DND-41 (cell line): ENCODE measurements at regions not wholly inside any gene's neighbourhood (a gene's known extent, or its start where the extent isn't known, plus 50 kb on each side); places are given as distances from the start of the nearest gene placed in this dataset.

Experiments used
- ATAC-seq: fragments of 200-7000 bp; cut with Tn5 transposase; 3 replicates; pipeline ENCODE4 v1.9.1; 2021; ENCODE audit warnings: low read depth; ENCODE audit not compliant: insufficient read depth
- DNase-seq: peaks from one replicate; pipeline ENCODE4 v3.0.0-alpha.2; 2020
- H2AFZ ChIP-seq: 2 replicates; pipeline ENCODE4 v1.6.0; 2012; ENCODE audit warnings: low read depth, low read length
- H3K27ac ChIP-seq: 2 replicates; pipeline ENCODE4 v1.5.1; 2012; ENCODE audit warnings: low read length, inconsistent platforms
- H3K27me3 ChIP-seq: fragments of 200-600 bp; sonication (generic); 2 replicates; pipeline ENCODE4 v1.6.0; 2012; ENCODE audit warnings: low read length, mild to moderate bottlenecking, inconsistent platforms; ENCODE audit not compliant: insufficient read depth, poor library complexity
- H3K36me3 ChIP-seq: 2 replicates; pipeline ENCODE4 v1.5.1; 2012; ENCODE audit warnings: low read length, inconsistent platforms; ENCODE audit not compliant: insufficient read depth
- H3K4me1 ChIP-seq: 2 replicates; pipeline ENCODE4 v1.5.1; 2012; ENCODE audit warnings: mild to moderate bottlenecking, low read length; ENCODE audit not compliant: insufficient read depth
- H3K4me2 ChIP-seq: 2 replicates; pipeline ENCODE4 v1.6.0; 2012; ENCODE audit warnings: mild to moderate bottlenecking, moderate library complexity, low read length, inconsistent platforms; ENCODE audit not compliant: insufficient read depth
- H3K4me3 ChIP-seq, 2 experiments: fragments of 200-600 bp in 1 of 2; shearing (Covaris generic) in 1 of 2; 2 replicates each; pipeline ENCODE4 v1.5.1; 2012 to 2016; ENCODE audit warnings: inconsistent platforms in 2 of 2, low read length in 2 of 2, mild to moderate bottlenecking in 2 of 2, low read depth in 1 of 2, moderate library complexity in 1 of 2
- H3K79me2 ChIP-seq: 2 replicates; pipeline ENCODE4 v1.6.0; 2012; ENCODE audit warnings: low read length, inconsistent platforms; ENCODE audit not compliant: insufficient read depth
- H3K9ac ChIP-seq: 2 replicates; pipeline ENCODE4 v1.6.0; 2012; ENCODE audit warnings: low read depth, mild to moderate bottlenecking, inconsistent platforms, low read length, moderate library complexity
- H3K9me3 ChIP-seq: 2 replicates; pipeline ENCODE4 v1.5.1; 2012; ENCODE audit warnings: low read length, moderate library complexity, mild to moderate bottlenecking, inconsistent platforms; ENCODE audit not compliant: insufficient read depth, severe bottlenecking
- H4K20me1 ChIP-seq: 2 replicates; pipeline ENCODE4 v1.6.0; 2012; ENCODE audit warnings: low read length; ENCODE audit not compliant: insufficient read depth
- EZH2 ChIP-seq: IDR thresholded peaks from 3 replicates; pipeline ENCODE4 v1.6.1; 2012; ENCODE audit warnings: borderline replicate concordance, low read depth, mild to moderate bottlenecking, moderate library complexity, low read length, inconsistent platforms; ENCODE audit not compliant: severe bottlenecking
- TF ChIP-seq, protein P1 (sequence below): IDR thresholded peaks from 2 replicates; pipeline ENCODE4 v1.5.1; 2012; ENCODE audit warnings: borderline replicate concordance, low read length, moderate library complexity, mild to moderate bottlenecking; ENCODE audit not compliant: poor library complexity, severe bottlenecking; ENCODE audit errors: extremely low read depth

DNA sequence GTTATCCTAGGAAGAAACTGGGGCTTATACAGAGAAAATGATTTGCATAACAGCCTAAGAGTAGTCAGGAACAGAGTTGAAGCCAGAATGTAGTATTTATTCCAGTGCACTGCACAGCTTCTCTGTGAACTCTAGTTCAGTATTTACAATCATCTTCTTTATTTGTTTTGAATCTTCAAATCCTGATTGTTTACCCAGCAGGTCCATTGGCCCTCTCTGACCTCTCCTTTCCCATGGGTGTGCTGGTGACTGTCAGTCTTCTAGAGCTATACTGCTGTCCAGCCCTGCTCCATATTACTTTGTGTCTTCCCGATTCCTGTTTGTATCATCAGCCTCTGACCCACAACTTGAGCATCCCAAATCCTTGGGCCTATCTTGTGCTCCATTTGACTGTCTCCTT is 301.9 kb upstream of the HS3ST1 start:
- Histone ChIP-seq H3K27me3 (no peaks in the 10 kb centered on the region), H3K27ac (no peak overlapping the region), H3K9me3 (no peaks in the 10 kb centered on the region), H3K4me2 (no peak overlapping the region), H3K36me3 (no peaks in the 10 kb centered on the region), H4K20me1 (no peaks in the 10 kb centered on the region), H3K9ac (no peak overlapping the region), H3K79me2 (no peaks in the 10 kb centered on the region), H2AFZ (no peak overlapping the region), H3K4me3 (no peak overlapping the region), H3K4me1 (no peaks in the 10 kb centered on the region)
- DNase-seq (no peak), ATAC-seq (no peak)
- TF ChIP-seq, protein P1, sequence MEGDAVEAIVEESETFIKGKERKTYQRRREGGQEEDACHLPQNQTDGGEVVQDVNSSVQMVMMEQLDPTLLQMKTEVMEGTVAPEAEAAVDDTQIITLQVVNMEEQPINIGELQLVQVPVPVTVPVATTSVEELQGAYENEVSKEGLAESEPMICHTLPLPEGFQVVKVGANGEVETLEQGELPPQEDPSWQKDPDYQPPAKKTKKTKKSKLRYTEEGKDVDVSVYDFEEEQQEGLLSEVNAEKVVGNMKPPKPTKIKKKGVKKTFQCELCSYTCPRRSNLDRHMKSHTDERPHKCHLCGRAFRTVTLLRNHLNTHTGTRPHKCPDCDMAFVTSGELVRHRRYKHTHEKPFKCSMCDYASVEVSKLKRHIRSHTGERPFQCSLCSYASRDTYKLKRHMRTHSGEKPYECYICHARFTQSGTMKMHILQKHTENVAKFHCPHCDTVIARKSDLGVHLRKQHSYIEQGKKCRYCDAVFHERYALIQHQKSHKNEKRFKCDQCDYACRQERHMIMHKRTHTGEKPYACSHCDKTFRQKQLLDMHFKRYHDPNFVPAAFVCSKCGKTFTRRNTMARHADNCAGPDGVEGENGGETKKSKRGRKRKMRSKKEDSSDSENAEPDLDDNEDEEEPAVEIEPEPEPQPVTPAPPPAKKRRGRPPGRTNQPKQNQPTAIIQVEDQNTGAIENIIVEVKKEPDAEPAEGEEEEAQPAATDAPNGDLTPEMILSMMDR, result no peak
- TF ChIP-seq EZH2, result no peak

DNA sequence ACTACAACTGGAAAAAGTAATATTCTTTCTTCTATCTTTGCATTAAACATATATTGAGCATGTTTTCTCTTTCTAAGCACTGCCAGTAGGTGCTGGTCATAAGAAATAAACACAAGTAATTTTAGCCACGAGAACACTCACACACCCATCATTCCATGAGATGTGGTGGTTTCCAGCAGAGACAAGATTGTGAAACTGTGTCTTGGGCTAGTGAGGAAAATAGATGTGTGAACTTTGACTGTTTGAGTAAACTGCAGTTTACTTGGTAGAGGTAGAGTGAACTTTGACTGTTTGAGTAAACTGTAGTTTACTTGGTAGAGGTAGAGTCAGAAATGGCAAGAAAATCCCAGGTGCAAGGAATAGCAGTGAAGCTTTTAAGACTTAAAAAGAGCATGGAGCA is 300.9 kb upstream of the HS3ST1 start:
- DNase-seq, result no peak
- Histone ChIP-seq H3K27me3 (no peaks in the 10 kb centered on the region), H3K4me2 (no peak overlapping the region), H3K9ac (no peak overlapping the region), H3K36me3 (no peaks in the 10 kb centered on the region), H3K79me2 (no peaks in the 10 kb centered on the region), H3K4me1 (no peaks in the 10 kb centered on the region), H3K4me3 (no peak overlapping the region), H2AFZ (no peak overlapping the region), H4K20me1 (no peaks in the 10 kb centered on the region), H3K27ac (no peak overlapping the region), H3K9me3 (no peaks in the 10 kb centered on the region)
- no peak for TF ChIP-seq EZH2
- TF ChIP-seq, protein P1, result no peak
- ATAC-seq, result no peak

DNA sequence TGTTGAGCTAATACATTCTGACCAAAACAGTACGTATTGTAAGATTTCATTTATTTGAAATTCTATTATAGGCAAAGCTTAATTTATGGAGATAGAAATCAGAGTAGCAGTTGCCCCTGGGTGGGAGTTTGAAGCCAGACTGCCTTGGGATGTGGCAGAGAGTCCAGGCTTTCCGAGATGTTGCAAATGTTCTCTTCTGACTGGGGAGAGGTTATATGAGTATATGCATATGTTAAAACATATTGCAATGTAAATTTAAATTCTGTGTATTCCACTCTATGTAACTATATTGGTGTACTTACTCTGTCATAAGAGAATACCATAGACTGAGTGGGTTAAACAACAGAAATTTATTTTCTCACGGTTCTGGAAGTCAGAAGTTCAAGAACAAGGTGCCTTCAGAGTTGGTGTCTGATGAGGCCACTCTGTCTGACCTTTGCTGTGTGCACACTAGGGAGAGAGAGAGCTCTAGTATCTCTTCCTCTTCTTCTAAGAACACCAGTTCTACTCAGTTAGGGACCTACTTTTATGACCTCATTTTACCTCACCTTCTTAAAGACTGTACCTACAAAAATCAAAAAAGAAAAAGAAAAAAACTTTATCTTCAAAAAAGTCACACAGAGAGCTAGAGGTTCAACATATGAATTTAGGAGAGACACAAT is 299.3 kb upstream of the HS3ST1 start:
- Histone ChIP-seq H3K9me3 (no peaks in the 10 kb centered on the region), H3K27ac (no peak overlapping the region), H3K79me2 (no peaks in the 10 kb centered on the region), H3K27me3 (no peaks in the 10 kb centered on the region), H3K4me1 (no peaks in the 10 kb centered on the region), H4K20me1 (no peaks in the 10 kb centered on the region), H3K4me2 (no peak overlapping the region), H3K36me3 (no peaks in the 10 kb centered on the region), H2AFZ (no peak overlapping the region), H3K4me3 (no peak overlapping the region), H3K9ac (no peak overlapping the region)
- DNase-seq, result no peak
- TF ChIP-seq EZH2, result no peak
- TF ChIP-seq, protein P1, result no peak
- ATAC-seq, result no peak
